Sigmoid colon (tissue), 6 donors: ENCODE measurements at regions not wholly inside any gene's neighbourhood (a gene's known extent, or its start where the extent isn't known, plus 50 kb on each side); places are given as distances from the start of the nearest gene placed in this dataset.

Experiments
- DNase-seq: peaks from one replicate; pipeline ENCODE4 v3.0.0-alpha.2; 2019
- H3K27ac ChIP-seq, 4 donors: fragments of 200-600 bp; sonication (generic); one replicate each; pipeline ENCODE4 v1.5.1; 2016 to 2019; ENCODE audit warnings: mild to moderate bottlenecking in 1 of 4
- H3K27me3 ChIP-seq, 3 donors: fragments of 200-600 bp; sonication (generic); one replicate each; pipeline ENCODE4 v1.5.1; 2019; ENCODE audit warnings: mild to moderate bottlenecking in 1 of 3
- H3K36me3 ChIP-seq, 4 donors: fragments of 200-600 bp; sonication (generic); one replicate each; pipeline ENCODE4 v1.5.1; 2016 to 2019
- H3K4me1 ChIP-seq, 4 donors: fragments of 200-600 bp; sonication (generic); one replicate each; pipeline ENCODE4 v1.5.1; 2017 to 2019
- H3K4me3 ChIP-seq, 4 donors: fragments of 200-600 bp; sonication (generic); one replicate each; pipeline ENCODE4 v1.5.1; 2017 to 2019; ENCODE audit warnings: mild to moderate bottlenecking in 2 of 4, moderate library complexity in 1 of 4
- H3K9me3 ChIP-seq, 4 donors: fragments of 200-600 bp in 3 of 4; sonication (generic) in 3 of 4; one replicate each; pipeline versions ENCODE4 v1.5.1 to v1.6.1; 2013 to 2019
- EP300 ChIP-seq, 4 donors: sonication (generic); formaldehyde crosslinking; IDR thresholded peaks; one replicate each; pipeline ENCODE4 v1.6.1; 2017; ENCODE audit warnings: antibody characterized with exemption in 4 of 4
- POLR2A ChIP-seq, 2 donors: fragments of 450-650 bp; IDR thresholded peaks; one replicate each; pipeline ENCODE4 v1.6.1; 2016; ENCODE audit warnings: antibody characterized with exemption in 2 of 2, mild to moderate bottlenecking in 2 of 2, moderate library complexity in 2 of 2
- POLR2AphosphoS5 ChIP-seq, 4 donors: sonication (generic); formaldehyde crosslinking; IDR thresholded peaks; one replicate each; pipeline ENCODE4 v1.6.1; 2017; ENCODE audit warnings: antibody characterized with exemption in 4 of 4
- WGBS, 2 donors: extraction: QIAGEN DNeasy Blood & Tissue Kit; methylation state at CpG; one replicate each; pipeline ENCODE4 v1.1.7; 2013; 5-methylcytosine and 5-hydroxymethylcytosine counted together
- intact Hi-C: fragments of 100-400 bp; cut with DNase I; formaldehyde crosslinking; loops from one replicate; pipeline ENCODE4 v1.15.1; 2023
- TF ChIP-seq, protein P1 (sequence below), 4 experiments: fragments of 450-650 bp in 3 of 4; fragments of 200-600 bp in 1 of 4; IDR thresholded peaks; one replicate each; pipeline ENCODE4 v1.5.1; 2016 to 2019; ENCODE audit warnings: antibody characterized with exemption in 4 of 4, mild to moderate bottlenecking in 3 of 4, moderate library complexity in 2 of 4
- donor health status: healthy with polysubstance abuse.
- donor health status: healthy.

DNA sequence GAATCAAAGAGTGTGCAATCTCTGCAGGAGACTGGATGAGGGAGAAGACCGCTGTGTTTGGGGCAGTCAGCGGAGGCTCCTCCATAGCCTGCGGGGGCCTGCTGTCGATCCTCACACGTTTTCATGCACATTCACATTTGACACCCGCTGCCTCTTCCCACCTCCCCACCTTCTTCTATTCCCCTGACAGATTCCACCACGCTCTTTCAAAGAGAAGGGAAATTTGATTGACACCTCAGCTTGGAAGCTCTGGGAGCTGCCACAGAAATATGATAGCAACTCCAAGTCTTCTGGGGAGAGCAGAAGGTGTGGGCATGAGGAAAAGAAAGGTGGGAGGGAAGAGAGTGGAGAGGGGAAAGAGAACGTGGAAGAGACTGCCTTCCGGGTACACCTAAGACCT is 87.5 kb downstream of the BOD1L2 start:
- intact Hi-C loops = no loop called here
- no peaks in the 10 kb centered on the region for H3K27me3 ChIP-seq
- 79 to 80% methylated on average over 9 of the region's 9 CpGs for WGBS, 2 donors
- no peak overlapping the region for H3K4me3 ChIP-seq
- H3K36me3 ChIP-seq = no peaks in the 10 kb centered on the region
- DNase-seq = no peak
- no peak overlapping the region for H3K27ac ChIP-seq
- no peaks in the 10 kb centered on the region for H3K4me1 ChIP-seq
- no peak for TF ChIP-seq EP300 (IDR thresholded peaks at IDR 0.05)
- no peaks in the 10 kb centered on the region for H3K9me3 ChIP-seq

DNA sequence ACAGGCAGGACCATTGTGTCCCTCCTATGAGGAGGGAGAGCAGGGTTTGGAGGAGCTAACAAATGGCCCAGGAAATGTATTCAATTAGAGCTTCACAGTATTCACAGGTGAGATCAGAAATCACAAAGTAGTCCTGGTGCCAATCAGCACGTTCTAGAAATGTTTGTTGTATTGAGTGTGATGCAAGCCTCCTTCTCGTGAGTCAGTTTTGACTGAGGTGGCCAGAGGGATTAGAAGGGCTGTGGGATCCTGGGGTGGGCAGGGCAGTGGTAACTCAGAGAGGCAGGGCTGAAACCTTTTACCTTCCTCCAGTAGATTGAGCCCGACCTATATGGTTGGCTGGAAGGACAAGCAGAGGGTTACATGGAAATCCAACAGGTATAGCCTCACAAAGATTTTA is 95.0 kb downstream of the BOD1L2 start:
- 75 to 83% methylated on average over 3 of the region's 3 CpGs for WGBS, 2 donors
- intact Hi-C loops = no loop called here
- Histone ChIP-seq H3K4me3 (no peak overlapping the region), H3K9me3 (no peaks in the 10 kb centered on the region), H3K27ac (no peak overlapping the region), H3K36me3 (no peaks in the 10 kb centered on the region), H3K4me1 (no peaks in the 10 kb centered on the region), H3K27me3 (no peaks in the 10 kb centered on the region)
- DNase-seq = no peak
- TF ChIP-seq POLR2AphosphoS5 (IDR thresholded peaks at IDR 0.05) (no peak), POLR2A (IDR thresholded peaks at IDR 0.05) (no peak), EP300 (IDR thresholded peaks at IDR 0.05) (no peak)
- TF ChIP-seq, protein P1, sequence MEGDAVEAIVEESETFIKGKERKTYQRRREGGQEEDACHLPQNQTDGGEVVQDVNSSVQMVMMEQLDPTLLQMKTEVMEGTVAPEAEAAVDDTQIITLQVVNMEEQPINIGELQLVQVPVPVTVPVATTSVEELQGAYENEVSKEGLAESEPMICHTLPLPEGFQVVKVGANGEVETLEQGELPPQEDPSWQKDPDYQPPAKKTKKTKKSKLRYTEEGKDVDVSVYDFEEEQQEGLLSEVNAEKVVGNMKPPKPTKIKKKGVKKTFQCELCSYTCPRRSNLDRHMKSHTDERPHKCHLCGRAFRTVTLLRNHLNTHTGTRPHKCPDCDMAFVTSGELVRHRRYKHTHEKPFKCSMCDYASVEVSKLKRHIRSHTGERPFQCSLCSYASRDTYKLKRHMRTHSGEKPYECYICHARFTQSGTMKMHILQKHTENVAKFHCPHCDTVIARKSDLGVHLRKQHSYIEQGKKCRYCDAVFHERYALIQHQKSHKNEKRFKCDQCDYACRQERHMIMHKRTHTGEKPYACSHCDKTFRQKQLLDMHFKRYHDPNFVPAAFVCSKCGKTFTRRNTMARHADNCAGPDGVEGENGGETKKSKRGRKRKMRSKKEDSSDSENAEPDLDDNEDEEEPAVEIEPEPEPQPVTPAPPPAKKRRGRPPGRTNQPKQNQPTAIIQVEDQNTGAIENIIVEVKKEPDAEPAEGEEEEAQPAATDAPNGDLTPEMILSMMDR (IDR thresholded peaks at IDR 0.05) = no peak

DNA sequence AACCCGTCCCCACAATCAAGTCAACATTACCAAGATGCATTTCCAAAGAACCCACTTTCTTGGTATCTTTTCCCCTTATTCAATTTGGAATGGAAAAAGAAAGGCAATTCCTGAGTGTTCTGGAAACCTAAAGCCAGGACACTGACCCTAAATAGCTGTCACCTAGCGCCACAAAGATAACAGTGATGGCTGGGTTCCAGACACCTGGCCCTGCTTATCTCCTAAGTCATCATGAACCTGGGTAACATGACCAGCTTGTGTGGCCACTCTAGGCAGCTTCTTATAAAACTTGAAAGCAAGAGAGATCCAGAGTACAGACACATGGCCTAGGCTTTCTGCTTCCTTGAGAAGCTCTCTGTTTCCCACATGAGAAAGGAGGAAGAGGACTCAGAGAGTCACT is 95.4 kb downstream of the BOD1L2 start:
- intact Hi-C loops = no loop called here
- WGBS, 2 donors = 44 to 82% methylated on average over 2 of the region's 2 CpGs

DNA sequence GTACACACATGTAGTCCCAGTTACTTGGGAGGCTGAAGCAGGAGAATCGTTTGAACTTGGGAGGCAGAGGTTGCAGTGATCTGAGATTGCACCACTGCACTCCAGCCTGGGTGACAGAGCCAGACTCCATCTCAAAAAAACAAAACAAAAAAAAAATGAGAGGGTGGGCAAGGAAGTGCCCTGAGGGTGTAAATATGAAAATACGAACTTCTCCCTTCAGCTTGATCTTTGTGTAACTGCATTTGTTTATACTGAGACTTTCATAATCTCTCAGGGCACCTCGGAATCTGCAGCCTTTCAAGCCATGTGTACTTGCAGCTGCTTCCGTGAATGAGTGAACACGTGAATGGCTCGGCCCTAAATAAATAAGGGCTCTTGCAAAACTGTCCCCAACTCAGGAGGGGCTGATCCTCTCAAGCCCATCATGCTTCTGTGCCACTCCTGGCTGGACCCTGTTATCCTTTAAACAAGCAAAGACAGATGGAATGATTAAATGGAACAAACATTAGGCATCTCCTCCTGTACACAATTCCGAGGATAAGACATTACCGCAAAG is 96.8 kb downstream of the BOD1L2 start:
- Histone ChIP-seq H3K27ac (no peak overlapping the region), H3K4me1 (no peaks in the 10 kb centered on the region), H3K9me3 (no peaks in the 10 kb centered on the region), H3K4me3 (no peak overlapping the region), H3K27me3 (no peaks in the 10 kb centered on the region), H3K36me3 (no peaks in the 10 kb centered on the region)
- DNase-seq = no peak
- TF ChIP-seq POLR2A (IDR thresholded peaks at IDR 0.05) (no peak), EP300 (IDR thresholded peaks at IDR 0.05) (no peak), POLR2AphosphoS5 (IDR thresholded peaks at IDR 0.05) (no peak)
- TF ChIP-seq, protein P1 (IDR thresholded peaks at IDR 0.05) = no peak
- WGBS, 2 donors = 68 to 79% methylated on average over 8 of the region's 8 CpGs
- intact Hi-C loops = no loop called here

More for the DNA sequence above, 95.4 kb downstream of the BOD1L2 start:
- no peak overlapping the region for H3K27ac ChIP-seq
- TF ChIP-seq POLR2A (IDR thresholded peaks at IDR 0.05) (no peak), POLR2AphosphoS5 (IDR thresholded peaks at IDR 0.05) (no peak), EP300 (IDR thresholded peaks at IDR 0.05) (no peak)
- TF ChIP-seq, protein P1 (IDR thresholded peaks at IDR 0.05) = no peak
- no peaks in the 10 kb centered on the region for H3K27me3 ChIP-seq
- no peaks in the 10 kb centered on the region for H3K9me3 ChIP-seq
- H3K4me1 ChIP-seq = no peaks in the 10 kb centered on the region
- H3K4me3 ChIP-seq = no peak overlapping the region
- H3K36me3 ChIP-seq = no peaks in the 10 kb centered on the region
- no peak for DNase-seq

DNA sequence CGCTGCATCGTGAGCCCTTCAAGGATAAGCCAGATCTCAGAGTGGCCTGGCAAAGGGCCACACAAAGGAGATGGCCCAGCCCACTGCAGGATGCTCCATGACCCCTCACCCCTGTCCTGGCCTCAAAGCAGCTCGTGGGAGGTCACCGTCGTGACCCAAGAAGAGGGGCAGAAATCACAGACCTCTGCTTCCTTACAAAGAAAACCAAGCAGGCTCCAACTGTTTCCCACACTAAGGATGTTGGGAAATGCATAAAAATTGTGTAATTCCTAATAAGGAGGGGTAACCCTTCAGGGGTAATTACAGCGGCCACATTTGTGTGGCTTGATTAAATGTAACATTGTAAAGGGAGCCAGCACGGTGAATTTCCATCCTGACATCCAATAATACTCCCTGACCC is 102.3 kb downstream of the BOD1L2 start:
- intact Hi-C loops = no loop called here
- Histone ChIP-seq H3K27me3 (no peaks in the 10 kb centered on the region), H3K4me3 (no peak overlapping the region), H3K4me1 (no peaks in the 10 kb centered on the region), H3K9me3 (no peaks in the 10 kb centered on the region), H3K27ac (no peak overlapping the region), H3K36me3 (no peaks in the 10 kb centered on the region)
- no peak for DNase-seq
- WGBS, 2 donors = 68 to 84% methylated on average over 7 of the region's 7 CpGs
- TF ChIP-seq POLR2A (IDR thresholded peaks at IDR 0.05) (no peak), EP300 (IDR thresholded peaks at IDR 0.05) (no peak), POLR2AphosphoS5 (IDR thresholded peaks at IDR 0.05) (no peak)
- TF ChIP-seq, protein P1 (IDR thresholded peaks at IDR 0.05) = no peak
